Caco-2 (cell line): ENCODE measurements at regions not wholly inside any gene's neighbourhood (a gene's known extent, or its start where the extent isn't known, plus 50 kb on each side); places are given as distances from the start of the nearest gene placed in this dataset.
A peak's percentile ranks its signal among the peaks of the same experiment; 100 is the strongest.

ENCODE experiments used
- BruUV-seq: library from RNA; stranded (reverse); fragments of 400-500 nt; replicated peaks from 2 replicates; lab custom pipeline; 2021; lab: Mats Ljungman, UMichigan
- CTCF ChIA-PET: fragments of 300-600 bp; sonication (Branson Sonifier 250); formaldehyde crosslinking; loops from one replicate; lab custom pipeline; 2022; ENCODE audit warnings: antibody characterized with exemption; lab: Charles Lee
- POLR2A ChIA-PET: fragments of 300-600 bp; sonication (Branson Sonifier 250); formaldehyde crosslinking; loops from one replicate; lab custom pipeline; 2022; ENCODE audit warnings: antibody characterized with exemption; lab: Charles Lee
- DNase-seq, 2 experiments: peaks; one replicate each; pipeline versions ENCODE4 v3.0.0 to v3.0.0-alpha.2; 2020 to 2022
- H3K27me3 ChIP-seq: replicated peaks from 2 replicates; pipeline ENCODE4 v1.6.0; 2011; ENCODE audit warnings: low read length; ENCODE audit not compliant: control insufficient read depth, insufficient read depth
- H3K36me3 ChIP-seq: 2 replicates; pipeline ENCODE4 v1.5.1; 2011; ENCODE audit warnings: low read length; ENCODE audit not compliant: control insufficient read depth, insufficient read depth
- H3K4me1 ChIP-seq: fragments of 250-450 bp; sonication (Bioruptor Pico); 2 replicates; pipeline ENCODE4 v1.5.1; 2020; ENCODE audit warnings: mild to moderate bottlenecking
- H3K4me3 ChIP-seq: 2 replicates; pipeline ENCODE4 v1.5.1; 2011; ENCODE audit warnings: low read depth, mild to moderate bottlenecking, control low read depth, low read length
- H3K9me3 ChIP-seq: fragments of 250-450 bp; sonication (Bioruptor Pico); 2 replicates; pipeline ENCODE4 v1.5.1; 2020; ENCODE audit warnings: mild to moderate bottlenecking, moderate library complexity
- H3K27ac Mint-ChIP-seq: one replicate; pipeline ENCODE4 v1.8.0; 2022; ENCODE audit warnings: mixed read lengths; ENCODE audit not compliant: unreplicated experiment
- H3K27me3 Mint-ChIP-seq: one replicate; pipeline ENCODE4 v1.8.0; 2022; ENCODE audit warnings: mixed read lengths; ENCODE audit not compliant: insufficient read depth, unreplicated experiment
- H3K36me3 Mint-ChIP-seq: one replicate; pipeline ENCODE4 v1.8.0; 2022; ENCODE audit warnings: mild to moderate bottlenecking, mixed read lengths; ENCODE audit not compliant: insufficient read depth, unreplicated experiment
- H3K4me1 Mint-ChIP-seq: one replicate; pipeline ENCODE4 v1.8.0; 2022; ENCODE audit warnings: low read depth, mixed read lengths; ENCODE audit not compliant: unreplicated experiment
- H3K4me3 Mint-ChIP-seq: one replicate; pipeline ENCODE4 v1.8.0; 2022; ENCODE audit warnings: mild to moderate bottlenecking, moderate library complexity, mixed read lengths; ENCODE audit not compliant: unreplicated experiment
- H3K9me3 Mint-ChIP-seq: one replicate; pipeline ENCODE4 v1.8.0; 2022; ENCODE audit warnings: mixed read lengths; ENCODE audit not compliant: unreplicated experiment
- CTCF ChIP-seq, 2 experiments: fragments of 200-600 bp in 1 of 2; IDR thresholded peaks; 1 replicate in 1 of 2; 2 replicates in 1 of 2; pipeline versions ENCODE4 v1.5.1 to v1.8.0; 2011 to 2022; ENCODE audit warnings: antibody characterized with exemption in 1 of 2, control low read depth in 1 of 2, inconsistent platforms in 1 of 2, low read depth in 1 of 2, low read length in 1 of 2, mild to moderate bottlenecking in 1 of 2, moderate library complexity in 1 of 2; ENCODE audit not compliant: insufficient read depth in 1 of 2, severe bottlenecking in 1 of 2, unreplicated experiment in 1 of 2
- intact Hi-C: fragments of 100-400 bp; cut with micrococcal nuclease; formaldehyde crosslinking; loops from one replicate; pipeline ENCODE4 v1.10.0; 2022; ENCODE audit not compliant: unreplicated experiment

GRCh38 chr4:151459375-151459774 lies 50.4 kb downstream of the FHIP1A start:
- Mint-ChIP-seq H3K4me3 (no peak overlapping the region), H3K27me3 (no peaks in the 10 kb centered on the region), H3K9me3 (no peaks in the 10 kb centered on the region), H3K4me1 (peaks cover 27% of the 10 kb centered on the region), H3K27ac (no peak overlapping the region), H3K36me3 (no peaks in the 10 kb centered on the region)
- POLR2A ChIA-PET = no interaction called here
- Histone ChIP-seq H3K4me3 (no peak overlapping the region), H3K4me1 (peaks cover 23% of the 10 kb centered on the region), H3K9me3 (no peaks in the 10 kb centered on the region), H3K27me3 (no peaks in the 10 kb centered on the region), H3K36me3 (no peaks in the 10 kb centered on the region)
- no TSS peak for BruUV-seq
- no peak for TF ChIP-seq CTCF (IDR thresholded peaks at IDR 0.05; ENCODE audit: insufficient read depth in 1 of 2, low read depth in 1 of 2, low read length in 1 of 2, severe bottlenecking in 1 of 2, unreplicated experiment in 1 of 2)
- intact Hi-C loops = loop anchor here (1.0 kb wide), 1 partner anchor 10 kb away; no protein-coding TSS in a partner anchor
- DNase-seq = no peak
- CTCF ChIA-PET = no interaction called here

- Mint-ChIP-seq H3K36me3 (no peaks in the 10 kb centered on the region), H3K4me1 (peaks cover 27% of the 10 kb centered on the region), H3K27ac (peak overlapping the region; percentile 56), H3K4me3 (no peak overlapping the region), H3K27me3 (no peaks in the 10 kb centered on the region), H3K9me3 (no peaks in the 10 kb centered on the region)
- no peaks in the 10 kb centered on the region for H3K27me3 ChIP-seq
- ChIA-PET CTCF (no interaction called here), POLR2A (no interaction called here)
- no peak for DNase-seq
- H3K9me3 ChIP-seq = no peaks in the 10 kb centered on the region
- no peak for TF ChIP-seq CTCF (IDR thresholded peaks at IDR 0.05; ENCODE audit: insufficient read depth in 1 of 2, low read depth in 1 of 2, low read length in 1 of 2, severe bottlenecking in 1 of 2, unreplicated experiment in 1 of 2)
- no peak overlapping the region for H3K4me3 ChIP-seq
- peaks cover 23% of the 10 kb centered on the region for H3K4me1 ChIP-seq
- no TSS peak for BruUV-seq
- intact Hi-C loops = no loop called here
- H3K36me3 ChIP-seq = no peaks in the 10 kb centered on the region
These were observed 51.5 kb downstream of the FHIP1A start for GRCh38 chr4:151460434-151460833.

GRCh38 chr4:151462554-151462953 lies 53.6 kb downstream of the FHIP1A start:
- no peak overlapping the region for H3K4me3 ChIP-seq
- H3K4me3 Mint-ChIP-seq = no peak overlapping the region
- H3K27ac Mint-ChIP-seq = peak overlapping the region; percentile 60
- ChIA-PET POLR2A (no interaction called here), CTCF (no interaction called here)
- no peaks in the 10 kb centered on the region for H3K9me3 ChIP-seq
- DNase-seq = no peak
- no peak for TF ChIP-seq CTCF (IDR thresholded peaks at IDR 0.05; ENCODE audit: insufficient read depth in 1 of 2, low read depth in 1 of 2, low read length in 1 of 2, severe bottlenecking in 1 of 2, unreplicated experiment in 1 of 2)
- peaks cover 4% of the 10 kb centered on the region for H3K36me3 Mint-ChIP-seq
- intact Hi-C loops = loop anchor here (2.0 kb wide), 1 partner anchor 44 kb away; no protein-coding TSS in a partner anchor
- BruUV-seq = no TSS peak
- H3K4me1 Mint-ChIP-seq = peaks cover 27% of the 10 kb centered on the region
- no peaks in the 10 kb centered on the region for H3K36me3 ChIP-seq
- no peaks in the 10 kb centered on the region for H3K9me3 Mint-ChIP-seq
- H3K27me3 ChIP-seq = no peaks in the 10 kb centered on the region
- H3K4me1 ChIP-seq = peaks cover 23% of the 10 kb centered on the region
- H3K27me3 Mint-ChIP-seq = no peaks in the 10 kb centered on the region
